Panc1 (cell line): ENCODE measurements at regions not wholly inside any gene's neighbourhood (a gene's known extent, or its start where the extent isn't known, plus 50 kb on each side); places are given as distances from the start of the nearest gene placed in this dataset.

Experiments
- ATAC-seq: fragments of 200-7000 bp; cut with Tn5 transposase; 2 replicates; pipeline ENCODE4 v1.9.1; 2020; ENCODE audit warnings: mild to moderate bottlenecking, moderate library complexity
- BruUV-seq: library from RNA; stranded (reverse); fragments of 400-500 nt; replicated peaks from 2 replicates; lab custom pipeline; 2021; lab: Mats Ljungman, UMichigan
- CTCF ChIA-PET: fragments of 300-600 bp; sonication (Branson Sonifier 250); formaldehyde crosslinking; loops from one replicate; lab custom pipeline; 2022; ENCODE audit warnings: antibody characterized with exemption; lab: Charles Lee
- POLR2A ChIA-PET: fragments of 300-600 bp; sonication (Branson Sonifier 250); formaldehyde crosslinking; loops from one replicate; lab custom pipeline; 2022; ENCODE audit warnings: antibody characterized with exemption; lab: Charles Lee
- DNase-seq: peaks from one replicate; pipeline ENCODE4 v3.0.0-alpha.2; 2010; ENCODE audit warnings: low read depth, low spot score
- H3K27ac ChIP-seq: 2 replicates; pipeline ENCODE4 v1.5.1; 2011; ENCODE audit warnings: mild to moderate bottlenecking, low read length, inconsistent platforms
- H3K27me3 ChIP-seq: fragments of 200-500 bp; sonication (Bioruptor generic); 2 replicates; pipeline ENCODE4 v1.6.0; 2014; ENCODE audit warnings: low read length, inconsistent platforms; ENCODE audit not compliant: control insufficient read depth, insufficient read depth
- H3K36me3 ChIP-seq: fragments of 200-500 bp; sonication (Bioruptor generic); 2 replicates; pipeline ENCODE4 v1.5.1; 2014; ENCODE audit warnings: inconsistent platforms, mild to moderate bottlenecking, low read length, moderate library complexity; ENCODE audit not compliant: control insufficient read depth, insufficient read depth
- H3K4me1 ChIP-seq: 2 replicates; pipeline ENCODE4 v1.5.1; 2011; ENCODE audit warnings: inconsistent platforms, mild to moderate bottlenecking, low read length, moderate library complexity; ENCODE audit not compliant: control insufficient read depth, insufficient read depth
- H3K4me3 ChIP-seq, 2 experiments: 2 replicates each; pipeline ENCODE4 v1.5.1; 2011 to 2012; ENCODE audit warnings: low read depth in 2 of 2, low read length in 2 of 2, mild to moderate bottlenecking in 2 of 2, inconsistent platforms in 1 of 2, moderate library complexity in 1 of 2
- H3K9me3 ChIP-seq: fragments of 200-500 bp; sonication (Bioruptor generic); 2 replicates; pipeline ENCODE4 v1.5.1; 2014; ENCODE audit warnings: low read depth, mild to moderate bottlenecking, inconsistent platforms, low read length, moderate library complexity; ENCODE audit not compliant: control insufficient read depth, insufficient read depth
- POLR2AphosphoS5 ChIP-seq: IDR thresholded peaks from 2 replicates; pipeline ENCODE4 v1.6.1; 2012; ENCODE audit warnings: mild to moderate bottlenecking, low read depth, low read length, moderate library complexity
- SIN3A ChIP-seq: IDR thresholded peaks from 2 replicates; pipeline ENCODE4 v1.6.1; 2012; ENCODE audit warnings: low read depth, mild to moderate bottlenecking, low read length, moderate library complexity, borderline replicate concordance; ENCODE audit not compliant: insufficient read depth
- TCF7L2 ChIP-seq: IDR thresholded peaks from 2 replicates; pipeline ENCODE4 v1.6.1; 2011; ENCODE audit warnings: mild to moderate bottlenecking, low read depth, low read length, inconsistent platforms
- in situ Hi-C: cut with HindIII; loops from 2 replicates; pipeline ENCODE4 v1.10.0; 2016; ENCODE audit warnings: low sequenced_read_pairs, low pct_unique_long_range_greater_than_20kb
- intact Hi-C: fragments of 100-400 bp; cut with micrococcal nuclease; formaldehyde crosslinking; loops from one replicate; pipeline ENCODE4 v1.10.0; 2022; ENCODE audit not compliant: unreplicated experiment
- TF ChIP-seq, protein P1 (sequence below): fragments of 450-650 bp; IDR thresholded peaks from 2 replicates; pipeline ENCODE4 v1.5.1; 2017; ENCODE audit warnings: mild to moderate bottlenecking
- TF ChIP-seq, protein P2 (sequence below), 2 experiments: IDR thresholded peaks; 2 replicates each; pipeline ENCODE4 v1.6.1; 2011 to 2012; ENCODE audit warnings: low read depth in 2 of 2, control low read depth in 1 of 2, low read length in 1 of 2, mild to moderate bottlenecking in 1 of 2, moderate library complexity in 1 of 2; ENCODE audit not compliant: insufficient read depth in 1 of 2

DNA sequence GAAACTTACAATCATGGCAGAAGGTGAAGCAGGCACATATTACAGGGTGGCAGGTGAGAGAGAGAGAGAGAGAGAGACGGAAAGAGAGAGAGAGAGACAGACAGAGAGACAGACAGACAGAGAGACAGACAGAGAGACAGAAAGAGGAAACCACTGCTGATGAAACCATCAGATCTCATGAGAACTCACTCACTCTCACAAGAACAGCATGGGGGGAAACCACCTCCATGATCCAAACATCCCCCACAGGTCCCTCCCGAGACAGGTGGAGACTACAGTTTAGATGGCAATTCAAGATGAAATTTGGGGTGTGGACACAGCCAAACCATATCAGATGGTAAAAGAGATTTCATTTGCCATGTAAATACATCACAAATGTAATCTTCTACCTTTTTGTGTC lies 708.1 kb downstream of the MRPL39 start:
- H3K27ac ChIP-seq = no peak overlapping the region
- BruUV-seq = no TSS peak
- TF ChIP-seq, protein P1, sequence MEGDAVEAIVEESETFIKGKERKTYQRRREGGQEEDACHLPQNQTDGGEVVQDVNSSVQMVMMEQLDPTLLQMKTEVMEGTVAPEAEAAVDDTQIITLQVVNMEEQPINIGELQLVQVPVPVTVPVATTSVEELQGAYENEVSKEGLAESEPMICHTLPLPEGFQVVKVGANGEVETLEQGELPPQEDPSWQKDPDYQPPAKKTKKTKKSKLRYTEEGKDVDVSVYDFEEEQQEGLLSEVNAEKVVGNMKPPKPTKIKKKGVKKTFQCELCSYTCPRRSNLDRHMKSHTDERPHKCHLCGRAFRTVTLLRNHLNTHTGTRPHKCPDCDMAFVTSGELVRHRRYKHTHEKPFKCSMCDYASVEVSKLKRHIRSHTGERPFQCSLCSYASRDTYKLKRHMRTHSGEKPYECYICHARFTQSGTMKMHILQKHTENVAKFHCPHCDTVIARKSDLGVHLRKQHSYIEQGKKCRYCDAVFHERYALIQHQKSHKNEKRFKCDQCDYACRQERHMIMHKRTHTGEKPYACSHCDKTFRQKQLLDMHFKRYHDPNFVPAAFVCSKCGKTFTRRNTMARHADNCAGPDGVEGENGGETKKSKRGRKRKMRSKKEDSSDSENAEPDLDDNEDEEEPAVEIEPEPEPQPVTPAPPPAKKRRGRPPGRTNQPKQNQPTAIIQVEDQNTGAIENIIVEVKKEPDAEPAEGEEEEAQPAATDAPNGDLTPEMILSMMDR = no peak
- no peak for TF ChIP-seq SIN3A
- TF ChIP-seq, protein P2, sequence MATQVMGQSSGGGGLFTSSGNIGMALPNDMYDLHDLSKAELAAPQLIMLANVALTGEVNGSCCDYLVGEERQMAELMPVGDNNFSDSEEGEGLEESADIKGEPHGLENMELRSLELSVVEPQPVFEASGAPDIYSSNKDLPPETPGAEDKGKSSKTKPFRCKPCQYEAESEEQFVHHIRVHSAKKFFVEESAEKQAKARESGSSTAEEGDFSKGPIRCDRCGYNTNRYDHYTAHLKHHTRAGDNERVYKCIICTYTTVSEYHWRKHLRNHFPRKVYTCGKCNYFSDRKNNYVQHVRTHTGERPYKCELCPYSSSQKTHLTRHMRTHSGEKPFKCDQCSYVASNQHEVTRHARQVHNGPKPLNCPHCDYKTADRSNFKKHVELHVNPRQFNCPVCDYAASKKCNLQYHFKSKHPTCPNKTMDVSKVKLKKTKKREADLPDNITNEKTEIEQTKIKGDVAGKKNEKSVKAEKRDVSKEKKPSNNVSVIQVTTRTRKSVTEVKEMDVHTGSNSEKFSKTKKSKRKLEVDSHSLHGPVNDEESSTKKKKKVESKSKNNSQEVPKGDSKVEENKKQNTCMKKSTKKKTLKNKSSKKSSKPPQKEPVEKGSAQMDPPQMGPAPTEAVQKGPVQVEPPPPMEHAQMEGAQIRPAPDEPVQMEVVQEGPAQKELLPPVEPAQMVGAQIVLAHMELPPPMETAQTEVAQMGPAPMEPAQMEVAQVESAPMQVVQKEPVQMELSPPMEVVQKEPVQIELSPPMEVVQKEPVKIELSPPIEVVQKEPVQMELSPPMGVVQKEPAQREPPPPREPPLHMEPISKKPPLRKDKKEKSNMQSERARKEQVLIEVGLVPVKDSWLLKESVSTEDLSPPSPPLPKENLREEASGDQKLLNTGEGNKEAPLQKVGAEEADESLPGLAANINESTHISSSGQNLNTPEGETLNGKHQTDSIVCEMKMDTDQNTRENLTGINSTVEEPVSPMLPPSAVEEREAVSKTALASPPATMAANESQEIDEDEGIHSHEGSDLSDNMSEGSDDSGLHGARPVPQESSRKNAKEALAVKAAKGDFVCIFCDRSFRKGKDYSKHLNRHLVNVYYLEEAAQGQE (IDR thresholded peaks at IDR 0.05; ENCODE audit: insufficient read depth in 1 of 2, low read depth in 2 of 2, low read length in 1 of 2) = no peak
- TF ChIP-seq POLR2AphosphoS5 = no peak
- TF ChIP-seq TCF7L2 = no peak
- no peak overlapping the region for H3K4me3 ChIP-seq
- no peaks in the 10 kb centered on the region for H3K27me3 ChIP-seq
- POLR2A ChIA-PET = no interaction called here
- ATAC-seq = no peak
- H3K9me3 ChIP-seq = no peaks in the 10 kb centered on the region
- CTCF ChIA-PET = no interaction called here
- intact Hi-C loops = no loop called here
- in situ Hi-C loops = no loop called here
- H3K4me1 ChIP-seq = no peaks in the 10 kb centered on the region
- no peak for DNase-seq
- H3K36me3 ChIP-seq = no peaks in the 10 kb centered on the region

DNA sequence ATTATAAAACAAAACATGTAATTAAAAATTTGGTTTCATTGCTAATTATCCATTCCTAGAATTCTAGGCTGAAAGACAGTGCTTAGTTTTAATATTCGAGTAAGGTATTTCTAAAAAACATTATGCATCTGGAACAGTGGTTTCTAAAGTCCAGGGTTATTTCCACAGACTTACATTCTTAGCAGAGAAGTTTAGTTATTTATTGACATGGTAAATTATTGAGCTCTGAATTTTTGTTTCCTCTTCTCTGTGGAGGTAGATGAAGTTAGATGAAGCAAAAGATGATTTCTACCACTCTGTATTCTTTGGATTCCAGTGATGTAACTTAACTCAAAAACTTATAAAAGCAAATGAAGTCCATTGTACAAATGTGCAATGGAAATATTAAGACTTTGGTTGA lies 709.4 kb downstream of the MRPL39 start:
- no peak overlapping the region for H3K27ac ChIP-seq
- in situ Hi-C loops (no loop called here), intact Hi-C loops (no loop called here)
- H3K36me3 ChIP-seq = no peaks in the 10 kb centered on the region
- H3K4me1 ChIP-seq = no peaks in the 10 kb centered on the region
- TF ChIP-seq SIN3A (no peak), TCF7L2 (no peak), POLR2AphosphoS5 (no peak)
- TF ChIP-seq, protein P1 = no peak
- TF ChIP-seq, protein P2 (IDR thresholded peaks at IDR 0.05; ENCODE audit: insufficient read depth in 1 of 2, low read depth in 2 of 2, low read length in 1 of 2) = no peak
- POLR2A ChIA-PET = no interaction called here
- H3K27me3 ChIP-seq = no peaks in the 10 kb centered on the region
- CTCF ChIA-PET = no interaction called here
- H3K4me3 ChIP-seq = no peak overlapping the region
- DNase-seq (no peak), ATAC-seq (no peak)
- H3K9me3 ChIP-seq = no peaks in the 10 kb centered on the region
- no TSS peak for BruUV-seq
